NCI-H2196 (cell line): ENCODE measurements at regions not wholly inside any gene's neighbourhood (a gene's known extent, or its start where the extent isn't known, plus 50 kb on each side); places are given as distances from the start of the nearest gene placed in this dataset.

ENCODE experiments used
- DNase-seq: peaks from one replicate; lab custom pipeline; 2025; ENCODE audit not compliant: unreplicated experiment; lab: John Stamatoyannopoulos, UW

DNA sequence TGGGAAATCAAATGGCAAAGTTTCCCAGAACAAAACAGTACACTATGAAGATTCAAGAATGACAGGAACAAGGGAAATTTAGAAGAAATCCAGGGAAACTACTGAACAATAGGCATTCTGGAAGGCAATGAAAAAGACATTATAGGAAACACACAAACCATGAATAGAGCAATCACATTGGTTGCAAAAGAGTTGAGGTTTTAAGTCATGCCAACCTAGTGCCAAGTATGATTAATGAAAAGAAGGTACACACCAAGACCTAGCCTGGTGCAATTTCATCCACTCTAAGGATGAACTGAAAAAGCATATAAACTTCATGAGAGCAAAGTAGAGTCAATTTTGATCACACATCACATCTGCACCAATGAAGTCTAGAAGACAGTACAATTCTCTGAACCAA is 326.9 kb downstream of the PDHA2 start:
- DNase-seq = no peak

DNA sequence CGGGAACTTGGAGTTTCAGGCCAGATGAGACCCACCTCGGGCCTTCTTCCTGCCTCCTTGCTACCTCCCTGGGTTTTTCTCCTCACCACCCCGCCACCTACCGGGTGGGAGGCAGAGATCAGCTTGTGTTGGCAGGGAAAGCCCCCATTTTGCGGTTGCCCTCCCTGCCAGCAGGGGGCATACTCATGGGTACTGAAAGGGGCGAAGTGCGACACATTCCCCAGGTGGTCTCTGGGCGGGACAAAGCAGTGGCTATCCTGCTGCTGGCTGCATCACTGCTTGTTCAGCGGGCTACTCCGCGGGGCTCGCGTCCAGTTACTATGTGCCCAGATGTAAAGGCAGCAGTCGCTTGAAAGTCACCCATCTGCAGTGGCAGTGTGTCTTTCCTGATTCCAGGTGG is 330.3 kb downstream of the PDHA2 start:
- DNase-seq = no peak

DNA sequence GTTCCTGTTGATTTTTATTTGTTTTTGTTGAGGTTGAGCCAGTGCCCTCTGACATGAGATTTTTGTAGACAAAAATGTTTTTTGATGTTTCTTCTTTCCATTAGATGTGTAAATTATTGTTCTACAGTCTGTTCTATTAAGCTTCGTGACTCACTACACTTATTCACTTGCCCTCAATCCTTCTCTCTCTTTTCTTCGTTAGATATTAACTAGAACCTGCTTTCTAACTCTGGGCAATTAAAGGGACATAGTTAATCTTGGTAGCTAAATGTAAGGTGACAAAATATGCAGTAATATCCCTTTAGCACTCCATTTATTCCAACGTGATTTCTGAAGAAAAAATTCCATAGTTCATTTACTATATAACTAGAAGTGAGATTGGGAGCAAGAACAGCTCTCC is 333.9 kb downstream of the PDHA2 start:
- no peak for DNase-seq

DNA sequence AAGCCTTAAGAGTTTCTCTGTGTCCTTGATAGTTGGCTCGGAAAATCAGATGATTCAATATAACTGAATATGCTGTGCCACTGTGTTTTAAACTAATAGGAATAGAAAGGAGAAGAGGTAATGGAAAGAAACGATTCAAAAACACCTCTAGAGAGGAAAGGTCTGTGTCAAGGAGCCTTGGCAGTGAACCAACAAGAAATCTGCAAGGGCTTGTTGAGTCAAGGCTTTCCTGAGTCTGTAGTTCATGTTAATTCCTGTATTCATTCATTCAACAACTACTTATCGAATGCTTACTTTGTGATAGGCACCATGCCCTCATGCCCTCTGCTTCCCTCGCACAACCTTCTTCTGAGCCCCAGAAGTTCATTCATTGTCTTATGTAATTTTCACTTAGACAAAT is 336.0 kb downstream of the PDHA2 start:
- DNase-seq = no peak

DNA sequence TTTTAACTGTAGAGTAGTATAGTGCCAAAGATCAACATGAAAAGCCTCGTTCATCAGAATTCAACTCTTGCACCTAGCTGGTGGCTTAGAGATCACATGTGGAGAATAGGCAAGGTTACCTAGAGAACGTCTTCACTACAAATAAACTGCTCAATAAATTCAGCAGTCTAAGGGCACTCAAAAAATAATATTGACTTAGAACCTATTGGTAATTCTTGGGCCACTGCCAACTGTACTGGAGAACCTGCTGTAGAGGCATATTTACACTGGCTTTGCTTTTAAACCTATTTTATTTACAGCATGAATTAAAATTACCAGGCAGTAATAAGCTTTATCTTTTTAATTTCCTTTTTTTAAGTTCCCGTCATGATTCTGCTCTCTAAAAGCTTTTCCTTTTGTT is 343.7 kb downstream of the PDHA2 start:
- DNase-seq = peak; percentile 2

DNA sequence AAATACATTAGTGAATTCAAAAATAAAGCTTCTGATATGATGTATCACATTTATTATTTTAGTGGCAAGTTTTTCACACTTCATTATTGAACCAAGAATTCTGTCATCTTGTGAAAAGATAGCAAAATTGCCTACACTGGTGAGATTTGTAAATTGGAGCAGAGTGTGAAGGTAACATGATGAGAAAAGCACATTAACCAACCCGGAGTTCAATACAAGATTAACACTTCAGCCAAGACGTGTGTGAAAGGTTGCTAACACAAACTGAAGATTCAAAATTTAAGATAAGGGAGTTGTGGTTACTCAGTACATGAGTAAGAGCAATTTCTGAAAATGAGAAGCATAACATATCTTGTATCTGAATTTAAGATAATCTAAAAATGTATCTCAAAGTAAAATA is 346.7 kb downstream of the PDHA2 start:
- no peak for DNase-seq

DNA sequence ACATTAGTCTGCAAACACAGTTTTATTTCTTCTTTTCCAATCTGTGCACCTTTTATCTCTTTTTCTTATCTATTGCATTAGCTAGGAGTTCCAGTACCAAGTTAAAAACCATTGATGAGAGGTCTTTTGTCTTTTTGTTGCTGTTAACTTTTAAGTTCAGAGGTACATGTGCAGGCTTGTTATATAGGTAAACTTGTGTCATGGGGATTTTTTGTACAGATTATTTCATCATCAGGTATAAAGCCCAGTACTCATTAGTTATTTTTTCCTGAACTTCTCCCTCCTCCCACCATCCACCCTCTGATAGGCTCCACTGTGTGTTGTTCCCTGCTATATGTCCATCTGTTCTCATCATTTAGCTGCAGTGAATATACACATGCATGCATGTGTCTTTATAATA is 349.9 kb downstream of the PDHA2 start:
- DNase-seq = no peak

DNA sequence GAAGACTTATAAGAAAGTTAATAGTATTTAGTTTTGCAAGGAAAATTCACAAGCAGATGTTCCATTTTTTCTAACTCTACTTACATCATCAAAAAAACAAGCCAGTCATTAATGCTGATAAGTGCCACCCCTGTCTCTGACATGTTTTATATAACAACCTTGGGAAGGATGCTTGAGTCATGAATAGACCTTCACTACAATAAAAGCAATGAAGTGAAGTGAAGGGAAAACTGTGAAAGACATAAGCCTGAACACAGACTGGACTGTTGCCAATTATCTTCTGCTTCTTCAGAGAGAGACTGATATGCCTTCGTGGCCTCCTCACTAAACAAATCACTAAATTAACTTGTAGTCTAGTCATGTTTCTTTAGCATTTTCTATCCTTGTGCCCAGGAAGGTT is 353.2 kb downstream of the PDHA2 start:
- DNase-seq = no peak

DNA sequence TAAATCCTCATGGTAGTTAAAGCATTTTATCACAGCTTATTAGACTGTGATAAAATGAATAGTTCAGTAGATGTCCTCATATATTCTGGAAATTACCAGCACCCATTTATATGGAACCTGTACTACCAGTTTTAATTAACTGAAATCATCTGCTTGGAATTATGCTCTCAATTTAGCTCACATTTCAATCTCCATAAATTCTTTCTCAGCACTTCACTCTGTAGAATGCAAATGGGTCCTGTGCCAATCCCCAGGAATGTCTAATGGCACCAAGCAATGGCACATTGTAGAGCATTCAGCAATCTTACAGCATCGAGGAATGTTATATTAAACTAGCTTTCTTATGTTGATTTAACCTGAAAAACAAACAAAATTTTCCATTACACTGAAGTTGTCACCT is 355.1 kb downstream of the PDHA2 start:
- no peak for DNase-seq

DNA sequence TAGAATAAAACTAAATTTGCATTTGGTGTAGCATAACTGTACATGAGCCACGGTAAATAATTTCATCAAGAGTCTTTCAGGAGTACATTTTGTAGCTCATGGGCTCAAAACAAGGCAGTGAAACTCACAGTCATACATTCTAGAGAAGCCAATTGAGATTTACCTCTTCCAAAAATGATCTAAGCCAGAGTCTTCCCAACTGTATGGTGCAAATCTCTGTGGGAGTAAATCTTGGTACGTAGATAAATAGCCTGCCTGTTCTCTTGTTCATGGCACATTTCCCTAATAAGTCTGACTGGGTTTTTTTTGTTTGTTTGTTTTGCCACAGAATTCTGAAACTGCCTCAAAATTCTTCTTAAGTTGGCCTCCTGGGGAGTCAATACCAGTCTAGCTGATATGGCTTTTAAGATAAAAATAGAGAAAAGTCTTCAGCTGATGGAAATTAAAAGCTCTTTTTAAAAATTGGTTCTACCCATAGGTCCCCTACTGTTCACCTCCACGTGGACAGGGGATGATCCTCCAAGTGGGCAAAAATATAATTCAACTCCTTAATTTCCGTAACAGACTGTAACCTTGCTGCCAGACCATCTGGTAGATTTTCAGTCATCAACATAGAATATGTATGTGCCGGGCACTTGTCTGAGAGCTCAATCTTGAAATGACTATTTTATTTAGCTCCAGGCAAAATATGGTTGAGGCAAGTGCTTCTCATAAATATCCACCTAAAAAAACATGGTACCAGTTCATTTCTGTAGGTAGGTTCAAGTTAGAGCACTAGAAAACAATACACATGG is 365.4 kb downstream of the PDHA2 start:
- DNase-seq = no peak

DNA sequence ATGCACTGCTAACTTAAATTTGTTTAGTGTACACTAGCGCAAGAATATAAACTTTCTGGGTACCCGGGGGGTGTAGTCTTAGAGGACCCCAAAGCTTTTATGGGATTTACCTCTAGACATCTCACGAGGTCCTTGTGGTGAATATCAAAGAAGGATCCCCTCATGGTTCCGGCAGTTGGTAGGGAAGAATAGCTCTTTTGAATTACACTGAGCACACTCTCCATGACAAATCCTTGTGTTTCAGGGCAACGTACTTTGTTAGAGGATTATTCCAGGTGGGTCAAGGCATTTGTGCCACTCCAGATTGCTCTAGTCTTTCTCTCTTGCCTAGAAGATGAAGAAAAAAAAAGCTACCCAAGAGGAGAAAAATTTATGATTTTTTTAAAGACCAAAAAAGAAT is 387.6 kb downstream of the PDHA2 start:
- no peak for DNase-seq

DNA sequence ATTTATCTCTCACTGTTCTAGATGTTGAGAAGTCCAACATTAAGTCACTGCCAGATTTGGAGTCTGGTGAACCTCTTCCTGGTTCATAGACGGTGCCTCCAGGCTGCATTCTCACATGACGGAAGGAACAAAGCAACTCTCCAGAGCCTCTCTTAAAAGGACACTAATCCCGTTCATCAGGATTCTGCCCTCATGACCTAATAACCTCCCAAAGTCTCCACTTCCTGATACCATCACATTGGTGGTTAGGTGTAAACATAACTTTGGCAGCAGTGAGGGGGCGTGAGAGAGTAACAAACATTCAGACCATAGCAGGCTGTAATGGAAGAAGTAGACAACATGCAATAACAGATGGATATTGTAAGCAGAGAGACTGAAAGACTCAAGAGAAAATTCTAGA is 388.6 kb downstream of the PDHA2 start:
- DNase-seq = no peak

DNA sequence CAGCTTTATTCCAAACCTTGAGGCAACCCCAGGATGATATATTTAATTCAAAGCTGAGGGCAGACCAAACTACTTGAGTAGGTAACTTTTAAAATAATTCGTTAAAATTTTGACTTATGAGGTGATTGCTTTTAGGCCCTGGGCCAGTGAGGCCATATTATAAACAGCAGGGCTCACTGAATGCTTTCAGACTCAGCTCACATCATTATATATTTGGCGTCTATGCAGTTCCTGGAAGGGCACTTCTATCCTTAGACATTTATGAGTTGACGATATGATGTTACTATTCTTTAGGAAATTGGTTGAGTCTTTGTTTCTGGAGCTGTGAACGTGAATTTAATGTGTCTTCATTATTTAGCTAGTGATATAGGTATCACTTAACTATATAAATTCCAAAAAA is 400.1 kb downstream of the PDHA2 start:
- DNase-seq = no peak

DNA sequence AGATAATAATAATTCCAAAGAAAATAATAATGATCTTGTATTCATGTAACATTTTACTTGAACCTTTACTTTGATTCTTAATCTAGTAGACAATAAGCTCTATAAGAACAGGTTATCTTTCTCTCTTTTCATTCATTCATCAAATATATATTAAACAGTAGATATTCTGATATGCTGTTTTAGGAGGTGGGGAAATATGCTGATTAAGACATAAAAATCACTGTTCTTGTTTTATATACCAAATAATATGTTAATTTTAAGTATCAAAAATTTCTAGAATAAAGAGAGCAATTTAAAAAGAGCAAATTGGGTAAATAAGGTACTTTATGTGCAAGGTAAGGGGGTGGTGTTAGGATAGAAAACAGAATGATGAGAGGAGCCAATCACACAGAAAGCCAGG is 401.9 kb downstream of the PDHA2 start:
- no peak for DNase-seq

DNA sequence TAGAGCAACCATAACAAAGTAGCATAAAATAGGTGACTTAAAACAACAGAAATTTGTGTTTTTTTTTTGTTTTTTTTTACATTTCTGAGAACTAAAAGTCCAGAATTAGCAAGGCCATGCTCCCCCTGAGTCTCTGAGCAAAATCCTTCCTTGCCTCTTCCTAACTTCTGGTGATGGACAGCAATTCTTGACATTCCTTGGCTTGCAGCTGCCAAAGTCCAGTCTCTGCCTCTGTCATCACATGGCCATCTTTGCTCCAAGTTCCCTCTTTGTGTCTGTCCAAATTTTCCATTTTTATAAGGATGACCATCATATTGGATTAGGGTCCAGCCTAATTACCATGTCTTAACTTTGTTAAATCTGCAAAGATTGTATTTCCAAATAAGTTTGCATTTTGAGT is 407.2 kb downstream of the PDHA2 start:
- DNase-seq = no peak

DNA sequence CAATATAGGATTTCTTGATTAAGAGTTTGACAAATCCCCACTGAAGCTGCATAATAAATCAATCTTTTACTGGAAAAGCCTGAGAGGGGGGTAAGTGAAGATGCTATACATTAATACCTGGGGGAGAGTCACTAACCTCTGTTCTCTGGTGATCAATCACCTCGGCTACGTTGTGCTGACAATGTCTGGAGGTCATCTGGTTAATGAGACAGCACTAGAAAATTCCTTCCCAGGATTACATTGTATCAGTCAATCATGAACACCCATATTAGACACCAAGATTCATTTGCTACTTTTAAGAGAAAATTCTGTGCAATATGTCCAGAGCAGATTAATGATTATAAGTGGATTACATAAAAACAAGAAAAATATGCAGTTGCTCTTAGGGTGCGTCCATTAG is 408.3 kb downstream of the PDHA2 start:
- no peak for DNase-seq

DNA sequence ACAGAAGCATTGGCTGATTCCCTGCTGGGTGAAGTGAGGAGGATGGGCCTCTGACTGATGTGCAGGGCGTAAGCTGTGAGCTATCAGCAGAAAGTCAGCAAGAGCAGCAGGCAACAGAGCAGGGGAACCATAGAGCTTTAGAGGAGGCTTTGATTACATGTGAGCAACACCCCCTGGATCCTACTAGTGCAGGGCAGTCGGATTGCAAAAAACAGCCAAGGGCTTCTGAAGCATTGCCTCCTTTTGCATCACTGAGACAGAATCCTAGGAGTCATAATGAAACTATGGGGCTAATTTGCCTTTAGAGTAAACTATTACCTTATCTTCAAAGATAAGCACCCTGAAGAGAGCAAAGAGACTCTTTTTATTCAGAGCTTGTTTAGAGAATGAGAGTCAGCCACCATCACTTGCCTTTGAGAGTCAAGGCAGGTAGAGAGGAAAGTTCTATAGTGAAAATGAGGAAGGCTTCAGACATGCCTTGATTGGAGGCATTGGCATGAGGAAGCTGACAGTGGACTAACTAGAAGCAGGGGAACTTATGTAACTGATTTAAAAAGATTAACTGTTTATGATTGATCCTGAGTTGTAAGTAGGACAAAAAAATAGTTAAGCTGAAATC is 420.3 kb downstream of the PDHA2 start:
- no peak for DNase-seq

DNA sequence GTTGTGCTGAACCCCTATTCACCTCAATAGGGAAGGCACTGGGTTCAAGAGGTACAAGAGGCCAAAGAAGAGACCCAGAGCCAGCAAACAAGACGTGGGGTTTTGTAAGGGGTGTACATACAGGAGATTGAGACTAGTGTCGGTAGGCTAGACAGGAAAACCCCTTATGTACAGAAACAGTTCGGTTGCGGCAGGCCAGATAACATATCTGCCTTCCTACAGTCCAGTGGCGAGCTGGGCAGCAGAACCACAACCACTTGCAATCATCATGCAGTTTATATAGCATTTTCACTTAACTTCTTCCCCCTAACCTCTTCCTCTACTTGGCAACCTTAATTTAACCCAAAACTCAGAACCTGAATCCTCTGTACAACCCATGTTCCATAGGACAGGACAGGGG is 422.2 kb downstream of the PDHA2 start:
- DNase-seq = no peak

DNA sequence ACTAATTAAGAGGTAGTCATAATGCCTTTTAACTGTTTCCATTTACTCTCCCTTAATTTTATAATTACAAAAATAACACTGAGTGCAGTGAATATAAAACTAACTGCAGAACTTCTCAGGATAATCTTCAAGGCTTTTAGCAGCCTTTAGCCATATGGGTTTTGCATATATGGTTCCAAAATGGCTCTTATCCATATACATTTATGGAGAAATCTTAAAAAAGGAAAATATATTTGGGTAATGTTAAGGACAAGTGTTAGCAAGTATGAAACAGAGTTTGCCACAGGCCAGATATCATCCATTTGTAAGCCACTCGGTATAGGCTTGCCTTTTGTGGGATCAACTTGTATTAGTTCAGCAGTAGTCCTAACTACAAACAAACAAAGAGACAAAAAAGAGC is 423.4 kb downstream of the PDHA2 start:
- DNase-seq = no peak

DNA sequence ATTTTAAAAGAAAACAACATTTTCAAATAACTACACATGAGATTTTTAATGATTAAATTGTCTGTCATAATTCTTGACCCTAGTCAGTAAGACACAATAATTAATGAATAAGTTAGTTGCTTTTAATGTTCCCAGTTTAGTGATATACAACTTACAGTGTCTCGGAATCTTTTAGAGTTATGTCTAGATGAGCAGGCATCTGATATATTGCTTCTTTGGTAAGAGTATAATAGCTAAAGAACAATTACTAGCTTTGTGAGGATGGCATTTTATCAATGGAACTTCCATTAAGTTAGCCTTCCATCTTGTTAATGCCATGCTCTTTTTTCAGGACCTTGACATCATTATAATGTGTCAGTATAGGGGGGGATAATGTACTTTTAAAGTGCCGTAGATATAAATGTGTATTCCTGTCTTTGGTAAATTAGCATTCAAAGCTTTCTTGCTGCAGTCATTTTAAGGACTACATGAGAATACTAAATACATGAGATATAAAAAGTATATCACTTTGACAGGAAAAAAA is 425.1 kb downstream of the PDHA2 start:
- no peak for DNase-seq

DNA sequence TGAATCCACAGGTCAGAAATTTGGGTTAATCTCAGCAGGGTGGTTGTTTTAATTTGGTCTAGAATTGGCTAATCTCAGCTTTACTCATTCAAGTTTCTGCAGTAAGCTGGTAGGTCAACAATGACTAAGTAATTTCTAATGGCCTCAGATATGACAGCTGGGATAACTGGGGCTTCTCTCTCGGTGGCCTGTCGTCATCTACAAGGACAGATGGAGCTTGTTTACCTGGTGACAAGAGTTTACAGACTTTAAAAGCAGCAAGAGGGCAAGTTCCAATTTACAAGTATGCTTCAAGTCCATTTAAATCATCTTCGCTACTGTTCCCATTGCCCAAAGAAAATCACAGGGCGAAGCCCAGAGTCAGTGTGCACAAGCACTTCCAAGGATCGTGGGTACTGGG is 453.9 kb downstream of the PDHA2 start:
- no peak for DNase-seq

DNA sequence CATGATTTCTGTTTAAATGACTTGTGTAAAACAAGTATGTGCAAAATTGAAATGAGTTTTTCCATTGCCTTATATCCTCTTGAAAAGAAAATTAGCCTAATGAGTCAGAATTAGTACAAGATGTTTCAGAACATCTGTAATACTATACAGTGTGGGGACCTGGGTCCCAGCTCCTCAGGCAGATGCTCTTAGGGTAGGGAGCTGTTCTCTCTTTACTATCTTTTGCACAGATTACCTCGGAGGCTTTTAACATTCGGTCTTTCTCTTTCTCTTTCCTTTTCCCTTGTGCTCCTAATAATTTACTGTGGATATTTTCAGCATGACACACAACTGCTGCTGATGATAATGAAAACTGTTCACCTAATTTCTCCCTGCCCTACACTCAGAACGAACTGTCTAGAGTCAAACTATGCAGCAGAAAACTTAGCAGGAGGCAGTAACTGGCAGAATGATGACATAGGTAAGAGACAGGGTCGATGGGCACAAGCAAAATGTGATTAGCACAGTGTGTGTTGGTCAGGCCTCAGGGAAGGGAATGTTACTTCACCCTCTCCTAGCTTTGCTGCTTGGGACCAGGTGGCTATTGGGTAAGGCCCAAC is 455.3 kb downstream of the PDHA2 start:
- DNase-seq = no peak
